Calu3 (cell line): ENCODE measurements at regions not wholly inside any gene's neighbourhood (a gene's known extent, or its start where the extent isn't known, plus 50 kb on each side); places are given as distances from the start of the nearest gene placed in this dataset.

Experiments used
- BruUV-seq: library from RNA; stranded (reverse); fragments of 400-500 nt; replicated peaks from 2 replicates; lab custom pipeline; 2021; lab: Mats Ljungman, UMichigan
- CTCF ChIA-PET: fragments of 300-600 bp; sonication (Branson Sonifier 250); formaldehyde crosslinking; loops from one replicate; lab custom pipeline; 2022; ENCODE audit warnings: antibody characterized with exemption; lab: Charles Lee
- DNase-seq: peaks from one replicate; pipeline ENCODE4 v3.0.0; 2022
- H3K27ac Mint-ChIP-seq: one replicate; pipeline ENCODE4 v1.8.0; 2022; ENCODE audit warnings: mixed read lengths; ENCODE audit not compliant: unreplicated experiment
- H3K27me3 Mint-ChIP-seq: one replicate; pipeline ENCODE4 v1.8.0; 2022; ENCODE audit warnings: mixed read lengths; ENCODE audit not compliant: unreplicated experiment
- H3K36me3 Mint-ChIP-seq: one replicate; pipeline ENCODE4 v1.8.0; 2022; ENCODE audit warnings: mild to moderate bottlenecking, moderate library complexity, mixed read lengths; ENCODE audit not compliant: insufficient read depth, unreplicated experiment
- H3K4me1 Mint-ChIP-seq: one replicate; pipeline ENCODE4 v1.8.0; 2022; ENCODE audit warnings: mild to moderate bottlenecking, low read depth, mixed read lengths; ENCODE audit not compliant: unreplicated experiment
- H3K4me3 Mint-ChIP-seq: one replicate; pipeline ENCODE4 v1.8.0; 2022; ENCODE audit warnings: mild to moderate bottlenecking, low read depth, moderate library complexity, mixed read lengths; ENCODE audit not compliant: unreplicated experiment
- H3K9me3 Mint-ChIP-seq: one replicate; pipeline ENCODE4 v1.8.0; 2022; ENCODE audit warnings: low read depth, mixed read lengths; ENCODE audit not compliant: unreplicated experiment
- intact Hi-C: fragments of 100-400 bp; cut with micrococcal nuclease; formaldehyde crosslinking; loops from one replicate; pipeline ENCODE4 v1.10.0; 2022; ENCODE audit not compliant: unreplicated experiment
- TF ChIP-seq, protein P1 (sequence below): fragments of 200-600 bp; IDR thresholded peaks from one replicate; pipeline ENCODE4 v1.8.0; 2022; ENCODE audit warnings: antibody characterized with exemption; ENCODE audit not compliant: unreplicated experiment

DNA sequence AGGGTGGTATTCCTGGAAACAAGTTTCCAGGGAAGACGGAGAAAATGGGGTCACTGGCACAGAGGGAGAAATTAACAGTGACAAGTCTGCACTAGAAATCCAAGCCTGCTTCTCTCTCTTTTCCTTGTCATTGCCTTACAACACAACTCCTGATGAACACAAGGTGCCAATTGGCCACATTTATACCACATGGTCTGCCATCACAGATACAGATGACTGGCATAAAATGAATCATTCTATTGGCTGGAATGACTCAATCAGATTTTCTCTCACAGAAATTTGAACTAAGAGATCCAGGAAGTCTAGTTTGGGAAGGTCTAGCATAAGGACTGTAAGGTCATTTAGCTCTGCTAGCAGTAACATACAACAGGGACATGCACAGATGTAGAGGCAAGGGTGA lies 190.3 kb downstream of the LINC00237 start:
- intact Hi-C loops: no loop called here
- no peaks in the 10 kb centered on the region for H3K4me1 Mint-ChIP-seq
- CTCF ChIA-PET: no interaction called here

DNA sequence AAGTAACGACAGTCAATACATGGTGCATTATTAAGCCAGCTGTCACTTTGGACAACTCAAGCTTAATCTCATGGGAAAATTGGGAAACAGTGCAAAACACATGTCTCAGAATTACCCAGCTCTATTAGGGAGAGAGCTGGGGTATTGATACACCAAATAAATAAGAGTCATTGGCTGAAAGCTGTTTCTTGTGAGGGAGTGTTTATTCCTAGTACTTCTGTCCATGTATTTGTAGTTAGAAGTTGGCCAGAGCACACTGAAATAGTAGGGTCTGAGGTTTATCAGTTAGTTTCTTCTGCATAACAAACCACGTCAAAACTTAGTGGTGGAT lies 192.0 kb upstream of the RALGAPA2 start:
- Mint-ChIP-seq H3K36me3 (no peaks in the 10 kb centered on the region), H3K9me3 (no peaks in the 10 kb centered on the region), H3K4me3 (no peak overlapping the region), H3K27me3 (peaks cover 25% of the 10 kb centered on the region), H3K4me1 (no peaks in the 10 kb centered on the region), H3K27ac (no peak overlapping the region)
- DNase-seq: no peak
- intact Hi-C loops: no loop called here
- CTCF ChIA-PET: no interaction called here
- no TSS peak for BruUV-seq
- TF ChIP-seq, protein P1, sequence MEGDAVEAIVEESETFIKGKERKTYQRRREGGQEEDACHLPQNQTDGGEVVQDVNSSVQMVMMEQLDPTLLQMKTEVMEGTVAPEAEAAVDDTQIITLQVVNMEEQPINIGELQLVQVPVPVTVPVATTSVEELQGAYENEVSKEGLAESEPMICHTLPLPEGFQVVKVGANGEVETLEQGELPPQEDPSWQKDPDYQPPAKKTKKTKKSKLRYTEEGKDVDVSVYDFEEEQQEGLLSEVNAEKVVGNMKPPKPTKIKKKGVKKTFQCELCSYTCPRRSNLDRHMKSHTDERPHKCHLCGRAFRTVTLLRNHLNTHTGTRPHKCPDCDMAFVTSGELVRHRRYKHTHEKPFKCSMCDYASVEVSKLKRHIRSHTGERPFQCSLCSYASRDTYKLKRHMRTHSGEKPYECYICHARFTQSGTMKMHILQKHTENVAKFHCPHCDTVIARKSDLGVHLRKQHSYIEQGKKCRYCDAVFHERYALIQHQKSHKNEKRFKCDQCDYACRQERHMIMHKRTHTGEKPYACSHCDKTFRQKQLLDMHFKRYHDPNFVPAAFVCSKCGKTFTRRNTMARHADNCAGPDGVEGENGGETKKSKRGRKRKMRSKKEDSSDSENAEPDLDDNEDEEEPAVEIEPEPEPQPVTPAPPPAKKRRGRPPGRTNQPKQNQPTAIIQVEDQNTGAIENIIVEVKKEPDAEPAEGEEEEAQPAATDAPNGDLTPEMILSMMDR: no peak

More for the DNA sequence above, 190.3 kb downstream of the LINC00237 start:
- H3K4me3 Mint-ChIP-seq: no peak overlapping the region
- no peaks in the 10 kb centered on the region for H3K36me3 Mint-ChIP-seq
- TF ChIP-seq, protein P1: no peak
- peaks cover 15% of the 10 kb centered on the region for H3K27me3 Mint-ChIP-seq
- no peaks in the 10 kb centered on the region for H3K9me3 Mint-ChIP-seq
- no TSS peak for BruUV-seq
- no peak for DNase-seq
- H3K27ac Mint-ChIP-seq: no peak overlapping the region

DNA sequence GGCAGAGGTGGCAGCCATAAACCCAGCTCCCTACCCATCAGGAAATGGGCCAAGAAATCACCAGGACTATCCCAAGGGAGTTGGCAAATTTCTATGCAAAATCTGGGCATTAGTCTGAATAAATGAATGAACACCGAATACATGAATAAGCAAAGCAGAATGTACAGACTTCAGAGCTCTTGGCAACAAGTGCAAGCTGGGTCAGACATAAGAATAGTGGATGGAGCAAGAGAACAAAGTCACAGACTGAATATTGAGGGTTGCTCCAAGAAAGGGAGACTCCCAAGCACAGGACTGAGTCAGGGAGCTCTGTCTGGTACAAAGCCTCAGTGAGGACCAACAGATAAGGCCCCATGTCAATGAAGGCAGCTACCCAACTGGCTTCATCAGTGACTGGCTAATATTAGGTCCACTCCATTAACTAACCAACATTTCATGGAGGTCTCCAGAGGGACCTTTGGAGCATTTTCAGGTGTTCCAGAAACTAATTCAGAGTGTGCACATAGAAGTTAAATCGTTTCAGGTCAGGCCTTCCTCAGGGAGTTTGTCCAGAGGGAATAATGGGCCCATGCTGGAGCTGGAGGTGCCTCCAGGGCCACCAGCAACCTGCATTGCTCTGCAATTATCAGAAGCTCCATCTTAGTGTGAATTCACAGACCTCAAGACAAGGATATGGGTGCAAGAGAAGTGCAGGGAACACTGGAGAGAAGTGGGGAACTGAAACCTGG lies 191.5 kb upstream of the RALGAPA2 start:
- TF ChIP-seq, protein P1: no peak
- no peak for DNase-seq
- Mint-ChIP-seq H3K9me3 (no peaks in the 10 kb centered on the region), H3K27me3 (peaks cover 19% of the 10 kb centered on the region), H3K27ac (no peak overlapping the region), H3K36me3 (no peaks in the 10 kb centered on the region), H3K4me3 (no peak overlapping the region), H3K4me1 (no peaks in the 10 kb centered on the region)
- no TSS peak for BruUV-seq
- intact Hi-C loops: no loop called here
- CTCF ChIA-PET: no interaction called here

DNA sequence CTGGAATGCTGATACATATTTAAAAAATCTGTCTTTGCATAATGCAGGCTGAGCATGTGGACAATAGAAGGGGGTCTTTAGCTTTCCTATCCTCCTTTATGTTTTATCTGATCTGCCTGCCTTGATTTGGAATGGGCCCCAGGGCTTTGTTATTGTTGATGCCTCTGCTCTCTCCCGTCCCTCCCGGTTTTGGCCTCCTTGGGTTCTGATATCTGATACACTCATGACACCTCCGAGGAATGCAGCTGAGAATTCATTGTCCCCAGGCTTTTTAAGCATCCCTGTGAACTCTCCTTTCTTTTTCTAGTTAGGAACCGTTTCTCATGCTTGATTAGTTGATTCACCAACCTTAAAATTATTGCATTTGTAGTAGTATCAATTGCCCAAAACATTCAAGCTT lies 185.5 kb upstream of the RALGAPA2 start:
- TF ChIP-seq, protein P1: no peak
- Mint-ChIP-seq H3K4me1 (no peaks in the 10 kb centered on the region), H3K36me3 (no peaks in the 10 kb centered on the region), H3K9me3 (no peaks in the 10 kb centered on the region), H3K27me3 (no peaks in the 10 kb centered on the region), H3K4me3 (no peak overlapping the region), H3K27ac (no peak overlapping the region)
- CTCF ChIA-PET: no interaction called here
- BruUV-seq: no TSS peak
- no peak for DNase-seq
- intact Hi-C loops: no loop called here
